SK-N-MC (cell line): ENCODE measurements at regions not wholly inside any gene's neighbourhood (a gene's known extent, or its start where the extent isn't known, plus 50 kb on each side); places are given as distances from the start of the nearest gene placed in this dataset.

Experiments used
- DNase-seq: peaks from one replicate; pipeline ENCODE4 v3.0.0-alpha.2; 2011; ENCODE audit warnings: low read depth, low spot score
- H3K27ac ChIP-seq: fragments of 200-600 bp; sonication (generic); 2 replicates; pipeline ENCODE4 v1.5.1; 2016; ENCODE audit warnings: mixed run types
- H3K36me3 ChIP-seq: fragments of 200-600 bp; sonication (generic); 2 replicates; pipeline ENCODE4 v1.6.1; 2017; ENCODE audit warnings: antibody characterized with exemption, low read length, mixed read lengths; ENCODE audit not compliant: insufficient read depth
- H3K4me3 ChIP-seq: fragments of 200-600 bp; sonication (generic); 2 replicates; pipeline ENCODE4 v1.5.1; 2016
- H3K9ac ChIP-seq: fragments of 200-600 bp; sonication (generic); 2 replicates; pipeline ENCODE4 v1.8.0; 2017; ENCODE audit warnings: mixed run types, mixed read lengths; ENCODE audit not compliant: insufficient read length
- H3K9me3 ChIP-seq: fragments of 200-600 bp; sonication (generic); 2 replicates; pipeline ENCODE4 v1.6.1; 2017; ENCODE audit warnings: low read depth, mild to moderate bottlenecking, antibody characterized with exemption, low read length, moderate library complexity, mixed read lengths
- EZH2 ChIP-seq: fragments of 200-600 bp; sonication (generic); IDR thresholded peaks from one replicate; pipeline ENCODE4 v1.6.1; 2017; ENCODE audit warnings: antibody characterized with exemption
- FOXP2 ChIP-seq: optimal IDR thresholded peaks from 2 replicates; pipeline ENCODE3; 2011; ENCODE audit warnings: mild to moderate bottlenecking, moderate library complexity; ENCODE audit not compliant: insufficient read depth; ENCODE audit errors: extremely low read length, control extremely low read depth
- POLR2AphosphoS5 ChIP-seq: IDR thresholded peaks from 2 replicates; pipeline ENCODE4 v1.6.1; 2012; ENCODE audit warnings: mild to moderate bottlenecking, low read depth, low read length, borderline replicate concordance

DNA sequence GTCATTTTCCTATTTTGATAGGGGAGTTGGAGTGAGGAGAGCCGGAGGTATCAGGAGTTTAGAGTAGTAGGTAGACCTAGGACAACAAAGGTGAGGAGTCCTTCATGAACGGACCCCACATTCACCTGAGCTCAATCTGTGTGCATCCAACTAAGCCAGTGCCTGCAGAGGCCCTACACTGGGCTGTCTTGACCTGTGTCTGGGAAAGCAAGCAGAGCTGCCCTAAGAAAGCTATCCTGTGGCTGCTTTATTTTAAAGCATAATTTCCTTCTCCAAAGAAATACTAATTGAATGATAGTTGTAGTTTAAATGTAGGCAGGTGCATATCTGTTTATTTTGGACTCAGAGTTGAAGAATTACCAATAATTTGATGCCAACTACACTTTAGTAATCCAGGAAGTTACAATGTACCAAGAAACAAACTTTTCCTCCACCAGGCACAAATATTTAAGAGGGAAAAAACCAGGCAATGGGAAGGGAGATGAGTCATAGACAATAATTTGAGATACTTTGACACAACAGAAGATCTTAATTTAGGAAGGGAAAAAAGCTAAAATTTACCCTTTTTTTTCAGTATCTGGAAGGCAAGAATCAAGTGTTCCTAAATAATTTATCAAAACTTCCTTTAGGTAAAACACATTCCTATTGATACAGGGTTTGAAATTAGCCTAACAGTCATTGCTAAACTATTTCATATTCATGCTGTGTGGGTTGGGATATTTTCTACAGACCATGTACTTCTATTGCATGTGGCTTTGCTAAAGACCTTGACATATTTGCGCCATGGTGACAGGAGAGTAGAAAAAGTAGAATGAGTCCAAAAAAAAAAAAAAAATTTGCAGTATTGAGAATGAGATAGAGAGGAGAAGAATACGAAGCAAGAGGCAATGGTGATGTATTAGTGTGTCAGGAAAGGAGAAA is 376.6 kb upstream of the TUSC1 start:
- Histone ChIP-seq H3K9me3 (no peaks in the 10 kb centered on the region), H3K27ac (no peak overlapping the region), H3K4me3 (no peak overlapping the region), H3K36me3 (no peaks in the 10 kb centered on the region), H3K9ac (no peak overlapping the region)
- no peak for DNase-seq
- no peak for TF ChIP-seq FOXP2
- no peak for TF ChIP-seq EZH2
- no peak for TF ChIP-seq POLR2AphosphoS5

GRCh38 chr9:26053954-26054353 is 375.7 kb upstream of the TUSC1 start:
- DNase-seq = no peak
- no peak overlapping the region for H3K9ac ChIP-seq
- H3K9me3 ChIP-seq = no peaks in the 10 kb centered on the region
- no peak overlapping the region for H3K4me3 ChIP-seq
- H3K27ac ChIP-seq = no peak overlapping the region
- no peak for TF ChIP-seq FOXP2
- TF ChIP-seq POLR2AphosphoS5 = no peak
- TF ChIP-seq EZH2 = no peak
- H3K36me3 ChIP-seq = no peaks in the 10 kb centered on the region

DNA sequence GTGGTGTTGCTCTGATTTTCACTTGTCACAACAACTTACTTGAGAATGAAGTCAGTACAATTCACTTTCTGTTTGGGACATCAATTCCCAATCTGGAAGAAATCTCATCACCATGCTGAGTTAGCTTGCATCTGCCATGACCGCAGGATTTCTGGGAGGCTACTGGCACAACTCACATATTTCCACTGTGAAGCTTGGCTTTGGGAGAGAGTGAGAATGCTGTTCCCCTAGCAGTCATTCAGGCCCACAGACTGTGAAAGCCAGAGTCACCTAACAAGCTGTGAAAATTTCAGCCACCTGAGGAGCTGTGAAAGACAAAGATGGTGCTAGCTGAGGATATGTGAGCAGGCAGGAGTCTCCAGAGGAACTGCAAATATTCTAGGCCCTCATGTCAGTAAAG is 365.2 kb upstream of the TUSC1 start:
- no peak for TF ChIP-seq EZH2
- no peak for TF ChIP-seq POLR2AphosphoS5
- TF ChIP-seq FOXP2 = no peak
- Histone ChIP-seq H3K27ac (no peak overlapping the region), H3K9ac (no peak overlapping the region), H3K9me3 (peaks cover 5% of the 10 kb centered on the region), H3K4me3 (no peak overlapping the region), H3K36me3 (no peaks in the 10 kb centered on the region)
- no peak for DNase-seq

DNA sequence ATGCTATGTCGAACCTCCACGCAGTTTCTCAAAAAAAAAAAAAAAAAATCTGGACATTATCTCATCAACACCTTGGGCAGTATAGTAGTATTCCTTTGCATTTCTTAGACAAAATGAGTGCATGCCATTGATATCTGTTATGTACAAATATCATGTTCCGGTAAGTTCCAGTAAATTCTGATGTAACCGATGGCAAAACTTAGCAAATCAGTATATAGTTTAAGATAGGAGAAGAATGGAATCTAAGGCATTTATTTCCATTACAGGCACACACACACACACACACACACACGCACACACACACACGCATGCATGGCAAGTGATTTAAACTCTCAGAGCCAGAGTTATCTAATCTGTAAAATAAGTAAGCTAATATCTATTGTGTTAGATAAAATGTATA is 356.5 kb upstream of the TUSC1 start:
- Histone ChIP-seq H3K27ac (no peak overlapping the region), H3K9me3 (peaks cover 5% of the 10 kb centered on the region), H3K4me3 (no peak overlapping the region), H3K36me3 (no peaks in the 10 kb centered on the region), H3K9ac (no peak overlapping the region)
- TF ChIP-seq EZH2 (no peak), POLR2AphosphoS5 (no peak)
- DNase-seq = no peak

DNA sequence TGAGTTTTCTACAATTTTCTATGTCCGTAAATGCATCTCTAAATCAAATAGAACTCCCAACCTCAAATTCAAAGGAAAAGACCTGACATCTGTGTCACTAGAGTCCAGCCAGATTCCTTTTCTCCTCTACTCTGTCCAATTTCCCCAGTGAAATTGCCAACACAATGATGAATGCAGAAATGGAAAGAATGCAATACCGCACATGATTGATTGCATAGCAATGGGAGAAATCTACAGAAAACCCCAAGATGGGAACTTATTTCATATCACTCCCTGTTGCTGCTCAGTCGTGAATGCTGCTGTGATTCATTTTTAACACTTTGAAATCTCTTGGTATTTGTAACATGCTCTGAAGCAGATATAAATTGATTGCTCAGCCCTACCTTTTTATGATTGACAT is 355.1 kb upstream of the TUSC1 start:
- TF ChIP-seq EZH2 (no peak), FOXP2 (no peak), POLR2AphosphoS5 (no peak)
- no peaks in the 10 kb centered on the region for H3K9me3 ChIP-seq
- no peak for DNase-seq

GRCh38 chr9:26026423-26027100 is 348.3 kb upstream of the TUSC1 start:
- H3K4me3 ChIP-seq = no peak overlapping the region
- H3K9ac ChIP-seq = no peak overlapping the region
- DNase-seq = no peak
- H3K9me3 ChIP-seq = no peaks in the 10 kb centered on the region
- H3K36me3 ChIP-seq = no peaks in the 10 kb centered on the region
- no peak overlapping the region for H3K27ac ChIP-seq
- TF ChIP-seq EZH2 = no peak
- TF ChIP-seq POLR2AphosphoS5 = no peak
- no peak for TF ChIP-seq FOXP2

More for the DNA sequence above, 355.1 kb upstream of the TUSC1 start:
- H3K27ac ChIP-seq = no peak overlapping the region
- no peak overlapping the region for H3K9ac ChIP-seq
- H3K36me3 ChIP-seq = no peaks in the 10 kb centered on the region
- H3K4me3 ChIP-seq = no peak overlapping the region

DNA sequence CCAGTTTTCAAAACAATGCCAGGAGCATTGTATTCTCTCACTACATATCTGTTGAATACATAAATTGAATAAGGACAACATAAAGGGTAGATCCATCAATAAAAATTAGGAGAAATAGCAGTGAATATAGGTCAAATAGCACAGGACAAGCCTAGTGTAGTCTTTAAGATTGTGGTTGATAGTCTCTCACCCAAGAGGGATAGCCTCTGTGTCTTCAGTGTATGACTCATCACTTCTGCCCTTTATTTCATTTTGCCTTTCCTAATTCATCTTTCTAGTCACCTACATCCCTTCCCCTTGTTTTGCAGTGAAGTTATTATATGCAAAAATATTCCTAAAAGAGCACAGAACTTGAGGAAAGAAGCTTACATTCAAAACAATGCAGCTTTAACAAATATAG is 335.0 kb upstream of the TUSC1 start:
- no peak for DNase-seq
- Histone ChIP-seq H3K9ac (no peak overlapping the region), H3K27ac (no peak overlapping the region), H3K4me3 (no peak overlapping the region), H3K9me3 (no peaks in the 10 kb centered on the region), H3K36me3 (no peaks in the 10 kb centered on the region)
- no peak for TF ChIP-seq EZH2
- no peak for TF ChIP-seq POLR2AphosphoS5
- TF ChIP-seq FOXP2 = no peak

DNA sequence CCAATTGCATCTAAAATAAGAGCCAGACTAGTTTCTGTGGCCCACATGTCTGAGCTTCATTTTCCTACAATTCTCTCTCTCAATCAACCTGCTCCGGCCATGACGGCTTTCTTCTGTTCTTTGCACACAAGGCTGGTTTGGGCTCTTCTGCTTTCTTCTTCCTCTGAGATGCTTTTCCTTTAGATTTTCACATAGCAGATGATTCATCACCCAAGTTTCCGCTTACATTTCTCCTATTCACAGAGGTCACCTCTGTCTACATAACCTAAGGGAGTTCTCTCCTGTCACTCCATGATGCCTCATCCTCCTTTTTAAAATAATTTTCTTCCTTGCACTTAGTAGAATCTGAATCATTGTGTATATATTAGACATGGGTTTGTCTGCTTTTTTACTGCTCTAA is 334.6 kb upstream of the TUSC1 start:
- no peaks in the 10 kb centered on the region for H3K9me3 ChIP-seq
- H3K36me3 ChIP-seq = no peaks in the 10 kb centered on the region
- H3K27ac ChIP-seq = no peak overlapping the region
- H3K9ac ChIP-seq = no peak overlapping the region
- H3K4me3 ChIP-seq = no peak overlapping the region
- TF ChIP-seq FOXP2 (no peak), POLR2AphosphoS5 (no peak), EZH2 (no peak)
- DNase-seq = no peak

DNA sequence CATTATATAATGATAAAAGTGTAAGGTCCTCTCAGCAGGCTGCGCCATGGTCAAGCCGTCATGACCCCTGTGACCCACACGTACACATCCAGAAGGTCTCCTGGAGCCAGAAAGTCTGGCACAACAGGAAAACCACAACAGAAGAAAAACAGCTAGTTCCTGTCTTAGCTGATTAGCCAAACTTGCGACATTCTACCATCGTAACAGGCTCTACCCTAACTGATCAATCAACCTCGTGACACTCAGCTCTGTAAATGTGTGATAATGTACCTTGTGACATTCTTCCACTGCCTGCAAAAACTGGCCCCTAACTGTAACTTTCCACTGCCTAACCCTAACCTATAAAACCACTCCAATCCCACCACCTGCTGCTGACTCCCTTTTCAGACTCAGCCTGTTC is 316.4 kb upstream of the TUSC1 start:
- Histone ChIP-seq H3K27ac (no peak overlapping the region), H3K9me3 (no peaks in the 10 kb centered on the region), H3K36me3 (no peaks in the 10 kb centered on the region), H3K4me3 (no peak overlapping the region), H3K9ac (no peak overlapping the region)
- TF ChIP-seq POLR2AphosphoS5 (no peak), EZH2 (no peak), FOXP2 (no peak)
- no peak for DNase-seq
